ENCODE measurements at regions not wholly inside any gene's neighbourhood (a gene's known extent, or its start where the extent isn't known, plus 50 kb on each side); places are given as distances from the start of the nearest gene placed in this dataset.

DNA sequence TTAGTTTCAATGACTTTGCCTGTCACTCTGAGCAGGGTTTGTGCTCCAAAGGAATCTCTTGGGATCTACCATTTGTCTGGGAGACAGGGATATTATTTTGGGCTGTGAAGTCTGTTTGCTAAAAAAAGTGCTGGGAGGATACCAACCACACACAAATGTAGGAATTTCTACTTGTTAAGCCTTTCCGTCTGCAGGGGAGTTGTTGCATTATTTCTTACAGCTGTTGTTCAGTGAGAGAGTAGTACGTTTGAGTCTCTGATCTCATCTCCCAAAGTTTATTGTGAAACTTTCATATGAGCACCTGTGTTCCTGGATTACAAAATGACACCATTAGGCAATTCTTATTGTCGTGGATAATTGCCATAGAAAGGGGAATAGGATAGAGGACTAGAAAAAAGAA is 78.3 kb upstream of the SEMA6A start:
- DNase-seq (ENCODE audit: low spot score): peak; percentile 46

DNA sequence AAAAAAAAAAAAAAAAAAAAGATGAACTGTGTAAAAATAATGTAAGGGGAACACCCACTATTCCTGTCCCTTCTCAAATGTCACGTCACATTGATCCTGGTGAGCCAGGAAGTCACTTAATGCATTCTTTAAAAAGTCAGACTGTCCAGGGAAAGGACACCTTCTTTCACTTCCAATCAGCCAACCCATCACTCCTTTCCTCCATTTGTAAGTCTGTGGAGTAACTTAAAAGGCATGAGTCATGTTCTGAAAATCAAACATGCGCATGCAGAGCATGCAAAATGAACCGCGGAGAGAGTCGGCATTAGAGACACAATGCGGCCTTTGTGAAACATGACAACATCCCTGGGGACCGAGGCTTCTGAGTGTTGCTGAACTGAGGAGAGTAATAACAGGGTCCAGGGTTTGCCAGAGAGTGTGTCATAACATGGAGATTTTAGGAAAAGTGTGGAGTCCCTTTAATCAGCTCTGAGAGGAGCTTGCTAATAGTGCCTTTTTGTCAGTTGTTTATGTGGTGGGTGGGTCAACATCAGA is 77.6 kb upstream of the SEMA6A start:
- DNase-seq (ENCODE audit: low spot score): peak; percentile 96

DNA sequence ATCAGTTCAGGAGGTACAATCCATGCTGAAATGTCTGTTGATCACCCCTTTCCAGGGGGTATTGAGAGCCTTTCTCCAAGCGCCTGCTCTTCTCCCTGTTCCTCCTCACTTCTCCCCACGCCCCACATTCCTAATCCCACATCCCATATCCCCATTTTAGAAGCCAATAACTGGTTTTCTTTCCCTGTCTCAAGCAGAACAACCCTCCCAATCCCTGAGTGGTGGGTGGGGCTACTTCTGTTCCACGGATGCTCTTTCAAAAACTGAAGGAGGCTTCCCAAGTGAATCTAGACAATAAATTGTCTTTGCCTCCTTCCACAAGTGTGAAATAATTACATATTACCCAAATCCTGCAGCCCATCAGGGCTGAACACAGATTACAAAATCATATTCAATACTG is 77.0 kb upstream of the SEMA6A start:
- DNase-seq (ENCODE audit: low spot score): no peak

DNA sequence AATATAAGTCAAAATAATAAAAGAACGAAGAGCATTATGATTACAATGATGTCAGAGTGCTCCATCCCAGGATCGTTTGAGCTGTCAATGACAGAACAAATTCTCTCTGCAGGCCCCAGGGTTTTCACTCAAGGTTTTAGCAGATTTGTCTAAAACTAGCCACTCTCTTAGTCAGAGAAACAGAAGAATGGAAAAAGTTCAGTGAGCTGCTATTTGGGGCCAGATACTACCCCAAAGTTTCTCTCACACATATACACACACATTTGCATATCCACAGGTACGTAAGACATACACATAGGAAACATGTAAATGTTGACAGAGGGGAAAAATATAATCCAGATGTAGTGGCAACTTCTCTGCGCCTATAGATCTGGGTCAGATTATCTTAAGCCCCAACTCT is 76.3 kb upstream of the SEMA6A start:
- DNase-seq (ENCODE audit: low spot score): no peak

DNA sequence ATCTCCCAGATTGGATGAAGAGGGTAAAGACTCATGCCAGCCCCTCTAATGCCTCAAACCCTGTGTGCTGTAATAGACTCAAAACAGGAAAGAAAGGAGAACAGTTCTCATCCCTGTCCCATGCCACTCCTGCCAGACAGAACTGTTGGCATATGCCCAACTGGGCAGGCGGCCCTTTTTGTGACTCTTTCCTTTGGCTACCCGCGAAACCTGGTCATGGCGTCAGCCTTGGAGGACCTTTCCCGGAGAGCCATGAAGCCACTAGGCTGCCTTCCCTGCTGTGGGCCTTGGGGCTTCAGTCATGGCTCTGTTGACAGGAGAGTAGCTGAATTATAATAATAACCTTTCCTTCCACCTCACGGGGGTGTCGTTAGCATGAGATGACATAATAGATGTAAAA is 75.9 kb upstream of the SEMA6A start:
- DNase-seq (ENCODE audit: low spot score): no peak

DNA sequence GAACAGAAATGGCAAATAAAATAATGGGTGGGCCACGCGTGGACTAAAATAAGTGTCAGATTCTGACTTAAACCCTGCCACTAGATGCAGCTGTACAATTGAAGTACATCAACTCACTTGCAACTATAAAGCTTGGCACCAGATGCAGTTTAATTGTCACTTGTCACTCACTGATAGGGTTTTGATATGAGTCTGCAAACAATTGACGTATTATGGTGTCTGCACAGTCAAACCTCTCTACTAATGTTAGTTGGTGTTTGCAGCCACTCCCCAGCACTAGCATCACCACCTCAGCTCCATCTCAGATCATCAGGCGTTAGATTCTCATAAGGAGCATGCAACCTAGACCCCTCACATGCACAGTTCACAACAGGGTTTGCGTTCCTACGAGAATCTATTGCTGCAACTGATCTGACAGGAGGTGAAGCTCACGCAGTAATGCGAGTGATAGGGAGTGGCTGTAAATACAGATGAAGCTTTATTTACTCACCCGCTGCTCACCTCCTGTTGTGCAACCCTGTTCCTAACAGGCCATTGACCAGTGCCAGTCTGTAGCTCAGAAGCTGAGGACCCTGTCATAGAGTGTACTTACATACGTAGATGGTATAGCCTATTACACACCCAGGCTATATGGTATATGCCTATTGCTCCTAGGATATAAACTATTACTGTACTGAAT is 72.1 kb upstream of the SEMA6A start:
- DNase-seq (ENCODE audit: low spot score): no peak

DNA sequence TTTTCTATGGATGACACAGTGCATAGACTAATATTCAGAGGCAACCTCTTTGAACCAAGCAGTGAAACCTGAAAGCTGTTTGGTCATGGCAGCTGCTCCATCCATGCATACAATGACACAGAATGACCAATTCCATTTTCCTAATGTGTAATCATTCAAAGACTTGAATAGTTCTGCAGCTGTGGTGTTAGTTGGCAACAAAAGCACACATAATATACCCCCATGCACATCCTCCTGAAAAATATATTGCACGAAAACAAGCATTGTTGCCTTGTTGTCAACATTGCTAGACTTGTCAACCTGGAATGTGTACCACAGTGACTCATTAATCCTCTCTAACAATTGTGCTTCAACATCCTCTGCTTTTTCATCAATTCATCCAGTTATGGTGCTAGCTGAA is 71.0 kb upstream of the SEMA6A start:
- no peak for DNase-seq (ENCODE audit: low spot score)

DNA sequence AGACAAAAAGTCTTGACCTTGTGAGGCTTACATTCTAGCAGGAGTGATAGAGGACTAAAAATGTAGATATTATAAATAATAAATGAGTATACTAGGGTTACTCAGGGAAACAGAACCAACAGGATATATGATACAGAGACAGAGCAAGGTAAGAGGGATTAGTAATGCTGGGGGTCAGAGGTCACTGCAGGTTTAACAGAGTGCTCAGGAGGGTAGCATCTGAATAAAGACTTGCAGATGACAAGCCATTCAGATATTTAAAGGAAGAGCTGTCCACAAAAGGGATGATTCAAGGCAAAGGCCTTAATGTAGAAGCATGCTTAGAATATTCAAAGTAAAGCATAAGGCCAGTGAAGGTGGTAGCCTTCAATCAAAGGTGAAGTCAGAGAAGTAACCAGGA is 65.6 kb upstream of the SEMA6A start:
- no peak for DNase-seq (ENCODE audit: low spot score)

DNA sequence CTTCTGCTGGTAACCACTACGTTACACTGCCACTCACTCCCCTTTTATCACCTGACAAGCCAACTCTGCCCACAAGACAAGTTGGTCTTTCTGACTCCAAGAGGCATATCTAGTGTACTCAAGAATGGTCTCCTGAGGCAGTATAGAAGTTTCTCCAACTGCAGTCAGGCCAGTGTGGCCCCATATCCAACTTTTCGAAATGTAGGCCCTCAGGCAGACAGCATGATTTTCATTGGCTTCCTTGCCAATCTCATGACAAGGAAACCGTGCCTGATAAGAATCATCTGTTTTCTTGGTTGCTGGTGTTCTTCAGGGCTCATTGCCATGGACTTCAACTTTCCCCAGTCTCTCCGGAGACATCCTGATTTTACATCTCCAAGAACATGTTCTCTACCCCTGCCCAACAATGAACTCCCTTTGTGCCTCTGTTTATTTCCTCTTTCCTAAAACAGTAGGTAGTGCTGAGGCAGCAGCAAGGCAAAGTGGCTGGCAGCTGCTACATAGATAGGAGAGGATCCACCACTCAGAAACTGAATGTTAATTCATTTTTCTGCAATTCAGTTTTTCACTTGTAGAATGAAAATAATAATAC is 62.6 kb upstream of the SEMA6A start:
- DNase-seq (ENCODE audit: low spot score): no peak

DNA sequence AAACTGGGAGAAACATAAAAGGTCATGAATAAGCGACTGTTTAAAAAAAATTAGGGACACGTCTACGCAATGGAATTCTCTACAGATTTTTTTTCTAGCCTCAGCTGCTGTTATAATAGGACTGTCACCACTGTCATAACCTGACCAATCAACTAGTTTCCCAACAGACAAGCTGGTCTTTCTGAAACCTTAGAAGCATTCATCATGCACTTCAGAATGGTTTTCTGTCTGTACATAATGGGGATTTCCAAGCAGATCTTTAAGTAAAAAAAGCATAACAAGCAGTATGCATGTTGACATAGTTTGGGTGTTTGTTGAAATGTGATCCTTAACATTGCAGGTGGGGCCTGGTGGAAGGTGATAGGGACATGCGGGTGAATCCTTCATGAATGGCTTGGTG is 58.3 kb upstream of the SEMA6A start:
- no peak for DNase-seq (ENCODE audit: low spot score)

DNA sequence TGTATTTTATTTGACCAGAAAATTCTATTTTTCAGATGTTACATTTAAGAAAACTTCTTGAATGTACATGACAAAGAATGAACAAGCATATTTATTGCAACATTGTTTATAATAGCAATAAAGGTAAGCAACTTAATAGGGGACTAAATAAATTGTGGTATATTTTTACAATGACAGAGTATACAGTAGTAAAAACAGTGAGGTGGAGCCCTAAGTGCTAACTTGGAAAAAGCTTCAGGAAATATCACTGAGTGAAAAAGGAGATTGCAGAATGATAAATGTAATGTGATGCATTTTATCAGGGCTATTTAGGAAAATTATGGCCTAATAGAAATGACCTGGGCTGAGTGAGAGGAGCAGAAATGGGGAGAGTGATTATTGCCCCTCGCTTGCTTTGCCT is 56.5 kb upstream of the SEMA6A start:
- no peak for DNase-seq (ENCODE audit: low spot score)

DNA sequence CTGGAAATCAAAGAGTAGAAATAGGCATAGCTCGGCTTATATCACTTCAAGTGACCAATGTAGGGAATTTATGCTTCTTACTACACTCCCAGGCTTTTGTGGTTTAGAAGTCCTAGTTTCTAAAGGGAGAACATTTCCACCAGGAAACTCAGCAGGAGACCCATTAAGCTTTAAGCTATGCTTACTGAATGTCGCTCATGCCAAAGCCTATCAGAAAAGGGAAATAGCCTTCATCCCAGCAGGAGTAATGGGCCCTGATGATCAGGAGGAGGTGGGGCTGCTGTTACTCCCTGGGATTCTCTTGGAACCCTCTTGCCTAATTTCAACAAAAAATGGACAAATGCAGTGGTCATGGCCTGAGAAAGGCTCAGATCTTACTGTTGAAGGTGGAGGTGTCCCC is 54.5 kb upstream of the SEMA6A start:
- DNase-seq (ENCODE audit: low spot score): no peak

DNA sequence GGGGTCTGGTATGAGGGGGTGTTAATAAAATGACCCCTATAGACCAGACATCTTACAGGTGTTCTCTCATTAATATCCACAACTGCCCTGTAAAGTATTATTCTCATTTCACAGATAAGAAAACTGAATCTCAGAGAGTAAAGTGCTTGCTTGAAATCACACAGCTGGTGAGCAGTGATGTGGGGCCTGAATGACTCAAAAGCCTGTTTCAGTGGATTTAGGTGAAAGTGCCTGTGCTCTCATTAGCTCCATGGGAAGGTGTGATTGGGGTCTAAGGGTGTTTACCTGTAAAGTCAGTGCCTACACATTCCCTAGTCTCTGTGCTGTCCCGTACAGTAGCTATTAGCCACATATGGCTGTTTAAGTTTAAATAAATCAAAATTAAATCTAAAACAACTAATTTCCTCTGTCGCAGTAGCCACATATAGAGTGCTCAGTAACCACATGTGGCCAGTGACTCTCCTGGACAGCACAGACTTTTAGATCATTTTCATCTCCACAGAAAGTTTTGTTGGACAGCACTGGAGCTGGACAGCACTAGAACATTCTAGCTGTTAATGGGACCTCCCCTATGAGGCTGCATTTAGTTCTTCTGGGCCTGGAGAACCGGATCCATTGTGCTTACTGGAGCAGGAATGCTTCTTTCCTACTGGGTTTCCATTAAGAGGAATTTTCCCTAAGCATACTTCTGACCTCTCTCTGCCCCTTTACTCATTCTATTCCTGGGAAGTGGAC is 52.5 kb upstream of the SEMA6A start:
- no peak for DNase-seq (ENCODE audit: low spot score)

DNA sequence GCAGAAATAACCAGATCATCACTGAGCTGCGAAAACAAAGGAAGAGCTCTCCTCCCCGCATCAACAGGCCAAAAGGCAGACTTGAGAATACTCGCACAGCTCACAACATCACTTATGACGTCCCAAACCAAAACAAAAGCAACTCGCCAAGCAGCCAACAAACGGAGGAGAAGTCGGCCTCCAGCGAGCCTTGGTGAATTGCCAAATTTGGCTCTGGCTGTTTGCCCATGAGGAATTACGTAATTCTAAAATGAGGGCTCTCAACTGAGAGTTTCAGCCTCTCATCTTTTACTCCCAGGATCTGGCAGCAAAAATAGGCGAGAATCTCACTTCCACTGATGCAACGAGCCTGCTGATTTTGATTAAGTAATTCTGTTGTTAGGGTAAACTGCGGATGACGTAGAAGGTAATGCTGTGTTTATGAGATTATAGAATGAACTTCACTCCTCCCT is 51.7 kb upstream of the SEMA6A start:
- DNase-seq (ENCODE audit: low spot score): peak; percentile 88
